ENCODE measurements at regions not wholly inside any gene's neighbourhood (a gene's known extent, or its start where the extent isn't known, plus 50 kb on each side); places are given as distances from the start of the nearest gene placed in this dataset.

- Histone ChIP-seq H3K9me3 (peaks cover 0 to 8% (median 0%) of the 10 kb centered on the region in 8 donors), H3K4me1 (no peaks in the 10 kb centered on the region), H3K27me3 (replicated peaks in 1 of 7) (no peaks in the 10 kb centered on the region), H3K27ac (no peak overlapping the region), H3K36me3 (no peaks in the 10 kb centered on the region), H3K4me3 (no peak overlapping the region)
- DNase-seq, result no peak
- WGBS, 5 donors, result 48 to 70% (median 55%) methylated on average over 12 of the region's 12 CpGs
- TF ChIP-seq POLR2AphosphoS5 (IDR thresholded peaks at IDR 0.05), result no peak
- intact Hi-C loops (cut with DNase I; ENCODE audit: low total_unique reads), result no loop called here
Observed at GRCh38 chr16:5607169-5607568, 509.6 kb upstream of the EEF2KMT start.

DNA sequence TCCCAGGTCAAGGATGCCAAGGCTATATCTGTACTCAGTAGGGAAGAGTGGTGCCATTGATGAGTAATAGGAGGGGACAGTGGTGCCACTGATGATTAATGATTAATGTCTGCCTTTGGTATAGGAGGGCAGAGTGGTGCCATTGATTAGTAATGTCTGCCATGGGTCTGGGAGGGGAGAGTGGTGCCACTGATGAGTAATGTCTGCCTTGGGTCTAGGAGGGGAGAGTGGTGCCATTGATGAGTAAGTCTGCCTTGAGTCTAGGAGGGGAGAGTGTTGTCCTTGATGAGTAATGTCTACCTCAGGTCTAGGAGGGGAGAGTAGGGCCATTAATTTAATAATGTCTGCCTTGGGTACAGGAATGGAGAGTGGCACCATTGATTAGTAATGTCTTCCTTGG is 507.8 kb upstream of the EEF2KMT start:
- Histone ChIP-seq H3K27me3 (replicated peaks in 1 of 7) (no peaks in the 10 kb centered on the region), H3K4me1 (no peaks in the 10 kb centered on the region), H3K4me3 (no peak overlapping the region), H3K9me3 (peaks cover 0 to 11% (median 0%) of the 10 kb centered on the region in 8 donors), H3K27ac (no peak overlapping the region), H3K36me3 (no peaks in the 10 kb centered on the region)
- intact Hi-C loops (cut with DNase I; ENCODE audit: low total_unique reads), result no loop called here
- TF ChIP-seq, protein P1, sequence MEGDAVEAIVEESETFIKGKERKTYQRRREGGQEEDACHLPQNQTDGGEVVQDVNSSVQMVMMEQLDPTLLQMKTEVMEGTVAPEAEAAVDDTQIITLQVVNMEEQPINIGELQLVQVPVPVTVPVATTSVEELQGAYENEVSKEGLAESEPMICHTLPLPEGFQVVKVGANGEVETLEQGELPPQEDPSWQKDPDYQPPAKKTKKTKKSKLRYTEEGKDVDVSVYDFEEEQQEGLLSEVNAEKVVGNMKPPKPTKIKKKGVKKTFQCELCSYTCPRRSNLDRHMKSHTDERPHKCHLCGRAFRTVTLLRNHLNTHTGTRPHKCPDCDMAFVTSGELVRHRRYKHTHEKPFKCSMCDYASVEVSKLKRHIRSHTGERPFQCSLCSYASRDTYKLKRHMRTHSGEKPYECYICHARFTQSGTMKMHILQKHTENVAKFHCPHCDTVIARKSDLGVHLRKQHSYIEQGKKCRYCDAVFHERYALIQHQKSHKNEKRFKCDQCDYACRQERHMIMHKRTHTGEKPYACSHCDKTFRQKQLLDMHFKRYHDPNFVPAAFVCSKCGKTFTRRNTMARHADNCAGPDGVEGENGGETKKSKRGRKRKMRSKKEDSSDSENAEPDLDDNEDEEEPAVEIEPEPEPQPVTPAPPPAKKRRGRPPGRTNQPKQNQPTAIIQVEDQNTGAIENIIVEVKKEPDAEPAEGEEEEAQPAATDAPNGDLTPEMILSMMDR (IDR thresholded peaks at IDR 0.05 in 8 of 11, conservative IDR thresholded peaks at IDR 0.05 in 3 of 11), result no peak
- TF ChIP-seq POLR2A (IDR thresholded peaks at IDR 0.05), result no peak
- no peak for TF ChIP-seq POLR2AphosphoS5 (IDR thresholded peaks at IDR 0.05)
- DNase-seq, result no peak

- Histone ChIP-seq H3K9me3 (peaks cover 0 to 11% (median 0%) of the 10 kb centered on the region in 8 donors), H3K36me3 (no peaks in the 10 kb centered on the region), H3K4me1 (no peaks in the 10 kb centered on the region), H3K27ac (no peak overlapping the region), H3K27me3 (replicated peaks in 1 of 7) (no peaks in the 10 kb centered on the region), H3K4me3 (no peak overlapping the region)
- WGBS, 5 donors, result 31 to 39% (median 36%) methylated on average over 8 of the region's 8 CpGs
- TF ChIP-seq, protein P1 (IDR thresholded peaks at IDR 0.05 in 8 of 11, conservative IDR thresholded peaks at IDR 0.05 in 3 of 11), result no peak
- TF ChIP-seq POLR2AphosphoS5 (IDR thresholded peaks at IDR 0.05), result no peak
- no peak for TF ChIP-seq POLR2A (IDR thresholded peaks at IDR 0.05)
- no peak for DNase-seq
- intact Hi-C loops (cut with DNase I; ENCODE audit: low total_unique reads), result no loop called here
Observed at GRCh38 chr16:5604770-5605169, 507.2 kb upstream of the EEF2KMT start.

- DNase-seq, result no peak
- no peak for TF ChIP-seq POLR2AphosphoS5 (IDR thresholded peaks at IDR 0.05)
- TF ChIP-seq, protein P1 (IDR thresholded peaks at IDR 0.05 in 8 of 11, conservative IDR thresholded peaks at IDR 0.05 in 3 of 11), result no peak
- TF ChIP-seq POLR2A (IDR thresholded peaks at IDR 0.05), result no peak
- Histone ChIP-seq H3K4me1 (no peaks in the 10 kb centered on the region), H3K27me3 (replicated peaks in 1 of 7) (no peaks in the 10 kb centered on the region), H3K27ac (no peak overlapping the region), H3K4me3 (no peak overlapping the region), H3K36me3 (no peaks in the 10 kb centered on the region), H3K9me3 (peaks cover 0 to 11% (median 0%) of the 10 kb centered on the region in 8 donors)
- 80 to 88% (median 84%) methylated on average over 4 of the region's 4 CpGs for WGBS, 5 donors
- intact Hi-C loops (cut with DNase I; ENCODE audit: low total_unique reads), result no loop called here
Observed at GRCh38 chr16:5603836-5604235, 506.2 kb upstream of the EEF2KMT start.

DNA sequence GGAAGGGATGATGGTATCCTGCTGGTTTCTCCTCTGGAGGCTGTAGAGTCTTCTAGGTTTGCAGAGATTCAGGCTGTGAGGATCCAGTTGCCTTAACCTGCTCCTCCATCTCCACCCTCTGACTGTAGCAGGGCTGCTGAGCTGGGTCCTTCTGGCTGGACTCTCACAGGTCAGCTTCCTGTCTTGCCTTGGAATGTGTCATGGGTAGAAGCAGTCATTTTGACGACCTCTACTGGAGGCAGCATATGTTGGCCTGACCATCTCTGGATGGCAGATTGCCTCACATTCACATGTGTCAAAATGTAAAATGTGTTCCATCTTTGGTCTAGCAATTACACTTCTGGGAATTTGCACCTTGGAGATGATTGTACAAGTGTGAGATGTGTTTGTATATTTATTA is 504.4 kb upstream of the EEF2KMT start:
- no peak overlapping the region for H3K27ac ChIP-seq
- TF ChIP-seq, protein P1 (IDR thresholded peaks at IDR 0.05 in 8 of 11, conservative IDR thresholded peaks at IDR 0.05 in 3 of 11), result no peak
- TF ChIP-seq POLR2A (IDR thresholded peaks at IDR 0.05) (no peak), POLR2AphosphoS5 (IDR thresholded peaks at IDR 0.05) (no peak)
- peaks cover 0 to 16% (median 0%) of the 10 kb centered on the region in 8 donors for H3K9me3 ChIP-seq
- intact Hi-C loops (cut with DNase I; ENCODE audit: low total_unique reads), result no loop called here
- no peaks in the 10 kb centered on the region for H3K4me1 ChIP-seq
- H3K36me3 ChIP-seq, result no peaks in the 10 kb centered on the region
- 25 to 61% (median 53%) methylated on average over 1 of the region's 1 CpG for WGBS, 5 donors
- H3K27me3 ChIP-seq (replicated peaks in 1 of 7), result no peaks in the 10 kb centered on the region
- no peak overlapping the region for H3K4me3 ChIP-seq
- no peak for DNase-seq
